Suppressor macrophage treated with lipopolysaccharide for 4 hours (primary cell): ENCODE measurements at regions not wholly inside any gene's neighbourhood (a gene's known extent, or its start where the extent isn't known, plus 50 kb on each side); places are given as distances from the start of the nearest gene placed in this dataset.

ENCODE experiments used
- DNase-seq: peaks from one replicate; pipeline ENCODE4 v3.0.0-alpha.2; 2020

GRCh38 chr13:83980331-83980730 lies 98.1 kb upstream of the SLITRK1 start:
- no peak for DNase-seq

GRCh38 chr13:83975655-83976165 lies 93.4 kb upstream of the SLITRK1 start:
- no peak for DNase-seq

DNA sequence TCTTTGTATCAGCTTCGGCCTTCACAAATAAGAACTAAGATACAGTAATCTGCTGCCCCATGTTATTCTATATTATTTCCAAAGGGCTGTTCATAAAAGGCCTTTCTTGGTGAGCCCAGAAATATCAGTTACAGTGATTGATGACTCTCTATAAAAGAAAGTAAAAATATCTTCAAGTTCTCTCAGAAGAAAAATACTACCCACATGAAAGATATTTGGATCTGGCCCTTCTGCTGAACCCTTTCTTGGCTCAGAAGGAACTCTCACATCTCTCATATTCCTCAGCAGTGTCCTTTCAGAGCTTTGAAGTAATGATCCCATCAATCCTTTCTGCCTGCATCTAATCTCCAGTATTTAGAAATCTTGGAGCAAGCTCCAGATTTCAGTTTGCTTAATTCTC lies 76.3 kb upstream of the SLITRK1 start:
- DNase-seq, result no peak

DNA sequence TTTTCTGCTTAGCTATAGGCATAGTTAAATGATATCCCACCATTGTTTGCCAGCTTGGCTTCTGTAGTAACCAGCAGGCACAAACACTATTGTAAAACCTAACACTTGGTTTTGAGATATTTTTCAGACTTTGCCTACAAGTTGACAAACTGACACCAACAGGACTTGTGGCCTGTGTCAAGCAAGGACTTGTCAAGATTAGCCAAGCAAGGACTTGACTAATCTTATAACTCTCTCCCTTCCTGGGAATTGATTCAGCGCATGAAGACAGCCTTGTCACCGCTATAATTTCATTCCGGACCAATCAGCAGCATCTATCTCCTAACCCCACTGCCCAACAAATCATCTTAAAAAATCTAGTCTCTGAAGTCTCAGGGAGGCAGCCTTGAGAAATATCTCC lies 72.7 kb upstream of the SLITRK1 start:
- DNase-seq, result no peak

DNA sequence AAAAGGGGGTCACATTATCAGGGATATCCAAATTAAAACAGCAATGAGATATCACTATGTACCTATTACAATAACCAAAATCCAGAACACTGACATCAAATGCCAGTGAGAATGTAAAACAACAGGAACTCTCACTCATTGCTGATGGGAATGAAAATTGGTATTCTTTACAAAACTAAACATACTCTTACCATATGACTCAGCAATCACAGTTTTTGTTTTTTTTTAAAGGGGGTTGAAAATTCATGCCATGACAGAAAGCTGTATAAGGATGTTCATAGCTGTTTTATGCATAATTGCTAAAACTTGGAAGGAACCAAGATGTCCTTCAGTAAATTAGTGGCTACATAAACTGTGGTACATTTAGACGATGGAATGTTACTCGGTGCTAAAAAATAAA lies 71.6 kb upstream of the SLITRK1 start:
- no peak for DNase-seq

GRCh38 chr13:83950293-83950692 lies 68.0 kb upstream of the SLITRK1 start:
- no peak for DNase-seq

- no peak for DNase-seq
Observed at GRCh38 chr13:83943530-83944279, 61.4 kb upstream of the SLITRK1 start.

- no peak for DNase-seq
Observed at GRCh38 chr13:83941701-83942335, 59.5 kb upstream of the SLITRK1 start.

DNA sequence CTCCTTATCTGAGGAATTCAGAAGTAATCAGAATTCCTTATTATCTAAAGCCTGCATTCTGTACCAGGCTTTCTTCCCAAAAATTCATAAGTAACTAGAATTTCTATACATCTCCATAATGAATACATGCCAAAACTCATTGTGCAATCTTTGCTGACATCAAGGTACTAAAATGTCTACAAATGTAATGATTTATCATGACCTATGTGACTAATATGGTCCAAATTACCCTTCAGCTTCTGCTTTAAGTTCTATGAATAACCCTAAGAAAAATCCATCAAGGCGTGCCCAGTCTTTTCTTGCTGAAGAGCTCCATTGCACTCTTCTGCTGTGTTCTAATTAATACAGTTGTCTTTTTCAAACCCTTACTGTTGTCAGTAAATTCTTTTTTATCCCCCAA lies 58.5 kb upstream of the SLITRK1 start:
- no peak for DNase-seq

DNA sequence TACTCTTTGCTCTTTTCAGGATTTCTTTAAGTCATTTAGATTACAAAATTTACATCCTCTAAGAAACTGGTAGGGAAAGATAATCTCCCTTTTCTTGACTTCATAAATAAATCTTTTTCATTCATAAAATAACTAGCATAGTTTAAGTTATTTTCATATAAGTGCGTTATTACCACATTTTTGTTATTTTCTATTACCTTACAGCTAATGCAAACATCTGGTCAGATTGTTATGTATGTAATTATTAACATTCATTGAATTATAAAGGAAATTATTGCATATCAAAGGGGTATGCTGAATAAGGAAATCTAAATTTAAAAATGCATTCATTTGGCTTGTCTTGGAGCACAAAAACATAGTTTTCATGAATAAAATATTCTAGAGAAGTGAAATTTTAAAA lies 55.3 kb upstream of the SLITRK1 start:
- DNase-seq, result no peak

GRCh38 chr13:83935566-83935965 lies 53.3 kb upstream of the SLITRK1 start:
- no peak for DNase-seq
